HCT116 (cell line): ENCODE measurements at regions not wholly inside any gene's neighbourhood (a gene's known extent, or its start where the extent isn't known, plus 50 kb on each side); places are given as distances from the start of the nearest gene placed in this dataset.

ENCODE experiments used
- ATF3 ChIP-seq: IDR thresholded peaks from 2 replicates; pipeline ENCODE4 v1.6.1; 2012
- CTCF ChIP-seq, 3 experiments: fragments of 200-600 bp in 1 of 3; sonication (generic) in 1 of 3; IDR thresholded peaks in 2 of 3; conservative IDR thresholded peaks in 1 of 3; 2 replicates each; pipeline ENCODE4 v1.5.1; 2012 to 2017; ENCODE audit warnings: low read depth in 2 of 3, low read length in 2 of 3, antibody characterized with exemption in 1 of 3, borderline replicate concordance in 1 of 3, control low read depth in 1 of 3, mild to moderate bottlenecking in 1 of 3, mixed read lengths in 1 of 3, mixed run types in 1 of 3, moderate library complexity in 1 of 3; ENCODE audit not compliant: insufficient read depth in 1 of 3
- EGR1 ChIP-seq: IDR thresholded peaks from 2 replicates; pipeline ENCODE4 v1.6.1; 2012; ENCODE audit warnings: low read depth
- ELF1 ChIP-seq: IDR thresholded peaks from 2 replicates; pipeline ENCODE4 v1.6.1; 2012; ENCODE audit warnings: low read depth, borderline replicate concordance
- EZH2 ChIP-seq: fragments of 200-600 bp; sonication (generic); IDR thresholded peaks from 2 replicates; pipeline ENCODE4 v1.6.1; 2017; ENCODE audit warnings: antibody characterized with exemption, mixed run types
- JUND ChIP-seq: IDR thresholded peaks from 2 replicates; pipeline ENCODE4 v1.6.1; 2012
- POLR2A ChIP-seq: IDR thresholded peaks from 2 replicates; pipeline ENCODE4 v1.7.0; 2011; ENCODE audit warnings: borderline replicate concordance; ENCODE audit not compliant: insufficient read depth, insufficient read length; ENCODE audit errors: extremely low read depth
- SRF ChIP-seq: IDR thresholded peaks from 2 replicates; pipeline ENCODE4 v1.6.1; 2012; ENCODE audit warnings: low read depth
- ZBTB33 ChIP-seq: IDR thresholded peaks from 2 replicates; pipeline ENCODE4 v1.6.1; 2011; ENCODE audit warnings: mild to moderate bottlenecking, low read length, moderate library complexity; ENCODE audit not compliant: insufficient replicate concordance; ENCODE audit errors: extremely low read depth
- TF ChIP-seq, protein P1 (sequence below): IDR thresholded peaks from 2 replicates; pipeline ENCODE4 v1.6.1; 2012; ENCODE audit warnings: low read depth

GRCh38 chr4:129189630-129190029 is 93.7 kb downstream of the C4orf33 start:
- TF ChIP-seq CTCF (IDR thresholded peaks at IDR 0.05 in 2 of 3, conservative IDR thresholded peaks at IDR 0.05 in 1 of 3; ENCODE audit: borderline replicate concordance in 1 of 3, insufficient read depth in 1 of 3, low read depth in 2 of 3, low read length in 2 of 3) (no peak), JUND (no peak), EZH2 (no peak), ZBTB33 (no peak), EGR1 (no peak), POLR2A (no peak), SRF (no peak), ELF1 (no peak), ATF3 (no peak)
- TF ChIP-seq, protein P1, sequence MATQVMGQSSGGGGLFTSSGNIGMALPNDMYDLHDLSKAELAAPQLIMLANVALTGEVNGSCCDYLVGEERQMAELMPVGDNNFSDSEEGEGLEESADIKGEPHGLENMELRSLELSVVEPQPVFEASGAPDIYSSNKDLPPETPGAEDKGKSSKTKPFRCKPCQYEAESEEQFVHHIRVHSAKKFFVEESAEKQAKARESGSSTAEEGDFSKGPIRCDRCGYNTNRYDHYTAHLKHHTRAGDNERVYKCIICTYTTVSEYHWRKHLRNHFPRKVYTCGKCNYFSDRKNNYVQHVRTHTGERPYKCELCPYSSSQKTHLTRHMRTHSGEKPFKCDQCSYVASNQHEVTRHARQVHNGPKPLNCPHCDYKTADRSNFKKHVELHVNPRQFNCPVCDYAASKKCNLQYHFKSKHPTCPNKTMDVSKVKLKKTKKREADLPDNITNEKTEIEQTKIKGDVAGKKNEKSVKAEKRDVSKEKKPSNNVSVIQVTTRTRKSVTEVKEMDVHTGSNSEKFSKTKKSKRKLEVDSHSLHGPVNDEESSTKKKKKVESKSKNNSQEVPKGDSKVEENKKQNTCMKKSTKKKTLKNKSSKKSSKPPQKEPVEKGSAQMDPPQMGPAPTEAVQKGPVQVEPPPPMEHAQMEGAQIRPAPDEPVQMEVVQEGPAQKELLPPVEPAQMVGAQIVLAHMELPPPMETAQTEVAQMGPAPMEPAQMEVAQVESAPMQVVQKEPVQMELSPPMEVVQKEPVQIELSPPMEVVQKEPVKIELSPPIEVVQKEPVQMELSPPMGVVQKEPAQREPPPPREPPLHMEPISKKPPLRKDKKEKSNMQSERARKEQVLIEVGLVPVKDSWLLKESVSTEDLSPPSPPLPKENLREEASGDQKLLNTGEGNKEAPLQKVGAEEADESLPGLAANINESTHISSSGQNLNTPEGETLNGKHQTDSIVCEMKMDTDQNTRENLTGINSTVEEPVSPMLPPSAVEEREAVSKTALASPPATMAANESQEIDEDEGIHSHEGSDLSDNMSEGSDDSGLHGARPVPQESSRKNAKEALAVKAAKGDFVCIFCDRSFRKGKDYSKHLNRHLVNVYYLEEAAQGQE = no peak
